ENCODE measurements at regions not wholly inside any gene's neighbourhood (a gene's known extent, or its start where the extent isn't known, plus 50 kb on each side); places are given as distances from the start of the nearest gene placed in this dataset.

DNA sequence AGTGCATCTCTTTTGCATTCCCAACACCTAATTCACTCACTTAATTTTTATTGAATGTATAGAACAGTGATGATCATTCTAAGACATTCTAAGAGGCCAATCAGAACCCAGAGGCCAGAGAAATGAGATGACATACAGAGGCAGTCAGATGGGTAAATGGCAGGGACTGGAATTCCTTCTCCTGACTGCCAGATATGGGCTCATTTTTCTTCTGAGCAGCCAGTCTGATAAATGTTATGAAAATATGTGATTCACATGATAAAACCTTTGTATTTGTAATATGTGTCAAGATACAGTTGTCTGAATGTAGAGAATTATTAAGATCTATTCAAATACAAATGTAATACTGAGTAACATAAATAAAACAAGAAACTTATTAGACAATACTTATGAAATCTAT, 277.8 kb downstream of the EPM2A start:
- DNase-seq (ENCODE audit: low read depth in 2 of 2), result no peak

DNA sequence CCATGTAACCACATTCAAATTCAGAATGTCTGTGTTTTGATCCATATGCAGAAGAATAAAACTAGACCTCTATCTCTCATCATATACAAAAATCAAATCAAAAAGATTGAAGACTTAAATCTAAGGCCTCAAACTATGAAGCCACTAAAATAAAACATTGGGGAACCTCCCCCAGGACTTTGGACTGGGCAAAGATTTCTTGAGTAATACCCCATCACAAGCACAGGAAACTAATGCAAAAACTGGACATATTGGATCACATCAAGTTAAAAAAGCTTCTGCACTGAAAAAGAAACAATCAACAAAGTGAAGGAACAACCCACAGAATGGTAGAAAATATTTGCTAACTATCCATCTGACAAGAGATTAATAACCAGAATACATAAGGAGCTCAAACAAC, 266.8 kb downstream of the EPM2A start:
- no peak for DNase-seq (ENCODE audit: low read depth in 2 of 2)

DNA sequence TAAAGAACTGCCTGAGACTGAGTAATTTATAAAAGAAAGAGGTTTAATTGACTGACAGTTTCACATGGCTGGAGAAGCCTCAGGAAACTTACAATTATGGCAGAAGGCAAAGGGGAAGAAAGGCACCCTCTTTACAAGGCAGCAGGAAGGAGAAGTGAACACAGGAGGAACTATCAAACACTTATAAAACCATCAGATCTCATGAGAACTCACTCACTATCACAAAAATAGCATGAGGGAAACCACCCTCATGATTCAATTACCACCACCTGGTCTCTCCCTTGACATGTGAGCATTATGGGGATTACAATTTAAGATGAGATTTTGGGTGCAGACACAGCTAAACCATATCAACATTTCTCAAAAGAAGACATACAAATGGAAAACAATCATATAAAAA, 266.3 kb downstream of the EPM2A start:
- no peak for DNase-seq (ENCODE audit: low read depth in 2 of 2)

DNA sequence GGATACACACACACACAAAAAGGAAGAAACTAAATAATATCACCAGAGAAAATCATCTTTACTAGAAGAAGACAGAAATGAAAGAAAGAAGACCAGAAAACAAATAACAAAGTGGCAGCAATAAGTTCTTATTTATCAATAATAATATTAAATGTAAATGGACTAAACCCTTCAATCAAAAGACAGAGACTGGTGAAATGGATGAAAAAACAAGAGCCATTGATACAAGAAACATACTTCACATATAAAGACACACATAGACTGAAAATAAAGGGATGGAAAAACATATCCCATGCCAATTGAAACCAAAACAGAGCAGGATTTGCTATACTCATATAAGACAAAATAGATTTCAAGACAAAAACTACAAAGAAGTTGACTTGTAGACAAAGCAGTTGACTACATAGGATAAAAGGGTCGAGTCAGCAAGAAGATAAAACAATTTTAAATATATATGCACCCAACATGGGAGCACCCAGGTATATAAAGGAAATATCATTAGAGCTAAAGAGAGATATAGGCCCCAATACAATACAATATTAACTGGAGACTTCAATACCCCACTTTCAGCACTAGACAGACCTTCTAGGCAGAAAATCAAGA, 259.4 kb downstream of the EPM2A start:
- no peak for DNase-seq (ENCODE audit: low read depth in 2 of 2)

DNA sequence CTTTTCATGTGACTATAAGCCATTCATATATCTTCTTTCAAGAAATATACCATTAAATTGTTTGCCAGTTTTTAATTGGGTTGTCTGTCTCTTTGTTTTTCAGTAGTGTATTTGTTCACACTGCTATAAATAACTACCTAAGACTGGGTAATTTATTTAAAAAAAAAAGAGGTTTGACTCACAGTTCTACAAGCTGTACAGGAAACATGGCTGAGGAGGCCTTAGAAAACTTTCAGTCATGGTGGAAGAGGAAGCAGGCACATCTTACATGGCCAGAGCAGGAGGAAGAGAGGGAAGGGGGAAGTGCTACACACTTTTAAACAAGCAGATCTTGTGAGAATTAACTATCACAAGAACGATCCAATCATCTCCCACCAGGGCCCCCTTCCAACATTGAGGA, 255.3 kb downstream of the EPM2A start:
- no peak for DNase-seq (ENCODE audit: low read depth in 2 of 2)

DNA sequence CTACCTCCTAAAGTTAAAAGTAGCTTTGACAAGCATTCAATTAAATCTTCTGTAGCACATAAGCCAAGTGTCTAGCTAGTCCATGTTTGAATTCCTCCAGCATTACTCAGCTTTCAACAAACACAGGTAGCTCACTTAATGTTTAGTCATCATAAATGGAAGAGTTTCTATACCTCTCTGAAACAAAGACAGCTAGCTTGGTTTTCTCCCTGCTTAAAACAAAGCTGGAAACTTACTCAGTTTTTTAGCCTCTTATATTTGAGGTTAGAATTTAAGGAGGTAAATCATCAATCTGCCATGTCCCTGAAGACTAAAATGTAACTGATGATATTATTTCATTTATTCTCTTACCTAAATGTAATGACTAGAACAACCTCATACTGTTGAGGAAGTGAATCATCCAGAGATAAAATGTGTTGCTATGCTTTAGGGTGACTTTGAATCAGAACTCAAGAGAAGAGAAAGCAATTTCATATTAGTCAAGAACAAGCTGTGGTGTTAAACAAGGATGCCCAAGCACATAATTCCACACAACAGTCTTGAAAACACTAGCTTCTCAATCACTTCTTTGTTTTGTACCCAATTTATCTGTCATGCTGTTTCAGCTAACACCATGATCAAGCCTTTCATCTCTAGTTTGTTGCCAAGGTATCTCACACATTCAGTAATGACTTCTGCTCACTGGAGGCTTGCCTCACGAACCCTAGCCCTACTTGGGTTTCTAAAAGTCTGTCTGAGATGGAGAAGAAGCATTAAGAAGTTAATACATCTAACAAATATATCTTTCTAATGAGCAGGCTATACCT, 251.9 kb downstream of the EPM2A start:
- DNase-seq (ENCODE audit: low read depth in 2 of 2), result no peak

DNA sequence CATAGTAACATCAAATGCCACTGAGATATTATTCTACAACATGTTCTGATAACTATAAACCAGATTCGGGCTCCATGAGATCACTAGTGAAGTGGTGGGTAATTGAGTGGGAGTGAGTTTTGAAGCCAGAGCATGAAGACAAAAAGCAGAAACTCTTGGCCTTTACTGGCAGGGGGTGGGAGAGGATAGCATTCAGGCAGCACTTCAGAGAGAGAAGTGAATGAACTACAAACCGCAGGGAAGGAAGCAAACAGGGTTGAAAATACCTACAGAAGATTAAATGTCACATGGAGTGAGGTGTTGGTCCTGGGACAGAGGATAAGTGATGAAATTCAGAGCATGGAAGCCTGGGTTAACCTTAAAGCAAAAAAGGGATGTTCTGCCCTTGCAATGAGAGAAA, 250.0 kb downstream of the EPM2A start:
- no peak for DNase-seq (ENCODE audit: low read depth in 2 of 2)

DNA sequence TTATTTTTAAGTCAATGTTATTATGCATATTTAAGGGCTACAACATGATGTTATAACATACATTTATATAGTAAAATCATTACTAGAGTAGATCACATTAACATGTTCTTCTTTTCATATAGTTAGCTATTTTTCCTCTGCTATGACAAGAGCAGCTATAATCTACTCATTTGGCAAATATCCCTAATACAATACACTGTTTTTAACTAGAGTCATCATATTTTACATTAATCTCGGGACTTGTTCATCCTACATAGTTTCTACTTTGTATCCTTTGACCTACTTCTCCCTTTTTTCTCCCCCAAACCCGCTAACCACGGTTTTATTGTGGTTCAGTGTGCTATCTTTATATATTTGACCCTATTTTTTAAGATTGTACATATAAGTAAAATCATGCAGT, 249.0 kb downstream of the EPM2A start:
- no peak for DNase-seq (ENCODE audit: low read depth in 2 of 2)

DNA sequence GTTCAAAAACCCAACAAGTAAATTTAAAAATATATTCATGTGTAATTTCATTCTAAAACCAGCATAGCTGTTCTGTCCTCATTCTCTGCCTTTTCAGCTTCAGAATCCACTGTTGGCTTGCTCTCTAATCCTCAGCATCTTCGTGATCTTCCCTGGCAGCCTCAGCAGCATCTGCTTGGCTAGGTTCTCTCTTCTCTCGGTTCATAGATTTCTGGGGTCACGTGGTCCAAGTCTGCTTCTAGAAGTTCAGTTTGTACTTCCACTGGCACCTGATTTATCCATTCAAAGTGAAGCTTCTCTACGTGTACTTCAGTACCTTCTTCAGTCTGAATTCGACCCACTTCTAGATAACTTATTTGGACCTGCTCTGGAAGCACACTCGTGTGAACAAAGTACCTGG, 245.7 kb downstream of the EPM2A start:
- no peak for DNase-seq (ENCODE audit: low read depth in 2 of 2)

DNA sequence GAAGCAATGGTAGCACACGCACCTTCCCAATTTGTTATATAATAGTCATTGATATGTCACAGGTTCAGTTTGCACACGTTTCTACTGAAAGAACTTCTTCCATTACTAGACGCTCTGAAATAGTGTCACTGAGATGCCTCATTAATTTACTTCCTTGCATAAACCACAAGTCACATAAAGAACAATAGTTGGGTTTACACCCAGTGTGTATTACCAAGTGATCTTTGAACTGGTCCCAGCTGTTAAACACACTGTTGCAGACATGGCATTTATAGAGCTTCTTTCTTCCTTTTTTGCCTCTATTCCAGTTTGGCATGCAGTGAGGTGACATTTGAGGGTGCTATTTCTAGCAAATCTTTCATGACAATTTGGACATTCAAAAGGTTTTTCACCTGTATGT, 245.3 kb downstream of the EPM2A start:
- no peak for DNase-seq (ENCODE audit: low read depth in 2 of 2)

DNA sequence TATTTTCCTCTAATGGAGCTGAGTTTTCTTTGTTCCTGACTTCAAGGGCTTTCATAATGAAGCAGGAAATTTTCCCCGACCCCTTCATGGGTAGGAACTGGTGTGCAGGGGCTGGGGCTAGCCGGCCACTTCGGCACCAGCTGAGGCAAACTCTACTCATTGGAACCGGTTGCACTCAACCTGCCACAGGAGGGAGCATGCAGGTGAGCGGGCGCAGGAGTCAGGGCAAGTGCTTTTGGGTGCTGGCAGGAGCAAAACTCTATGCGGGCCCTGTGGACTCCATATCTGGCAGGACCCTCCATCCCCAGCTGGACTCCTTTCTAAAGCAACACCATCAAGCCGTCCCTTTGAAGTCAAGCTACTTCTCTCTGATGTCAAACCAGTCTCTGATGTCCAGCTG, 244.2 kb downstream of the EPM2A start:
- no peak for DNase-seq (ENCODE audit: low read depth in 2 of 2)

DNA sequence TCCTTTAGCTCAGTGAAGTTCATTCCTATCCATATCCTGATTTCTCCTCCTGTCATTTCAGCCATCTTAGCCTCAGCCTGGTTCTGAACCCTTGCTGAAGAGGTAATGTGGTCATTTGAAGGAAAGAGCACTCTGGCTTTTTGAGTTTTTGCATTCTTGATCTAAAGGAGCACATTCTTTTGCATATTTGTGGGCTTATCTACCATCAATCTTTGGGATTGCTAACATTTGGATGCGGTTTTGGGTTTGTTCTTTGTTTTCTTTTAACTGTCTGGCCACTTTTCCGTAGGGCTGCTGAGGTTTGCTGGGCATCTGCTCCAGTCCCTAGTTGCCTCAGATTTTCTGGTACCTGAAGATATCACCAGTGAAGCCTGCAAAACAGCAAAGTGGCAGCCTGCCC, 238.3 kb downstream of the EPM2A start:
- DNase-seq (ENCODE audit: low read depth in 2 of 2), result no peak

DNA sequence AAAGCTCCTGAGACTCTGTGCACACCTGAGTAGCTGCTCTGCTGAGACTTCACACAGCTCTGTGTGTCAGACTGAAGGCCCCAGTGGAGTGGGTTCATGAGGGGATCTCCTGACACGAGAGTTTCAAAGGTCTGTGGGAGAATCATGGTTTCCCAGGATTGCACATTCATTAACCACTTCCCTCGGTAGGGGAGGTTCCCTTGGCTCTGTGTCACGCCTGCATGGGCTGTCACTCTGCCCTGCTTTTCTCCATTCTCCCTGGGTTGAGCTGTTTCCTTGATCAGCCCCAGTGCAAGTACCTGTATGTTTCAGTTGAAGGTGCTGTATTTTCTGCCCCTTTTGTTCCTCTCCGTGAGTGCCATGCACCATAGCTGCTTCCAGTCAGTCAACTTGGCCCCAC, 236.9 kb downstream of the EPM2A start:
- DNase-seq (ENCODE audit: low read depth in 2 of 2), result no peak

DNA sequence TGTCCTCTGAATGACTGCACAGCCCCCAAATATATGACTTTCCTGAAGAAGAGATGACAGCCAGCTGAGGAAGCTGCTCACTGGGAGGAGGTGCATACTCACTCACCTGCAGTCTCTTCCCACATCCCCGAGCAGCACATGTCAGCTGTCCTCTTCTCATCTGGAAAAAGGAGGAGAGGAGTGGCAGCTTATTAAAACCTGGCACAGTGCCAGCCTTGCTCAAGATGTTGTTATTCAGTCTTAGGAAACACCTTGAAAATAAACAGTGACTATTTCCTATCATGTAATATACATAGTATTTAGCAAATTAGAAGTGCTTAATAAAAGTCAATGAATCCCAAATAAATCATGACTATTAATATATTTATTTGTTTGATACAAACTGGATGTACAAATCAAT, 232.9 kb downstream of the EPM2A start:
- no peak for DNase-seq (ENCODE audit: low read depth in 2 of 2)

DNA sequence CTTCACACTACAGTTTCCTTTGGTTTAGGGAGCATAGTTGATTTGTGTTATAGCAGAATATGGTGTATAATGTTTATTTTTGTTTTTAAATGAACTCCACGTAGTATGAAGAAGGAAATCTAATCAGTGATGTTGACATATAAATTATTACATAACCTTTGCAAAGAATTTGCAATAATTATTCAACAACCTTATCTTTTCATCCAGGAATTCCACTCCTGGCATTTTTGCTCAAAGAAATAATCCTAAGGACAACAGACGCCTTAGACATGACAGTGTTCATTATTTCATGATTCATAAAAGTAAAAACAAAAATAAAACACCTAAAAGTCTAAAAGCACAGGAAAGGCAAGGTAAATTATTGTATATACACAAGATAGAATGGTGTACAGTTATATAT, 229.2 kb downstream of the EPM2A start:
- no peak for DNase-seq (ENCODE audit: low read depth in 2 of 2)

DNA sequence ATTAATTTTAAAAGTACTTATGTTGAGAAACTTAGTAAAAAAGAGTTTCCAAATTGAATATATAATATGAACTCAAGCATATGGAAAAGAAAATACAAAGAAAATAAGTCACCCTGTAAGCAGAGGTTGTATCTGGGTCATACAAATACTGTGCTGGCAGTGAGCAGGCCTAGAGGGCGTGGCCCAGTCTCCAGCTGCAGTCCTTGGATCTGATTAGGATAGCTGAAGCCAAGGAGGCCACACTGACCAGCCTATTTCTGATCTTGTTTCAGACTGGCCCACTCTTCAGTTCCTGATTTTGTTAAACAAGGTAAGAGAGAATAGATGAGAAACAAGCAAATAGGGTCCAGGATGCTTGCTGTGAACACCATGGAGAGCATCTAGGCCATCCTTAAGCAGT, 228.8 kb downstream of the EPM2A start:
- no peak for DNase-seq (ENCODE audit: low read depth in 2 of 2)

DNA sequence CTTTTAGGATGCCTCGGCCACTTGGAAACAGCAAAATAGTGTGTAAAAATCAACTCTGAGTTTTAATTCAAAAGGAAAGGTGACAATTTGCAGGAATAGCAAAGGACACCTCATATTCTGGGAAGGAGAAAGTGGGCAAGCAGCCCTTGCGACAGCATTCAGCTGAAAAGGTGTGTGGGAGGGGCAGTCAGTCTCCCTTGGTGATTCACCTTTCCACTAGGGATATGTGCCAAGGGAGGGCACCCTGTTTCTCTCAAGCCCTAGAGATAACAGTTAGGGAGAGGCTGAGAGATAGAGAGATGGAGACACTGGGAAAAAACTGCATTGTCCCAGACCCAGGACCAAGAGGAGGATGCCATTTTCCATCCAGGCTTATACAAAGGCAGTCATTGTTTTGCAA, 228.1 kb downstream of the EPM2A start:
- no peak for DNase-seq (ENCODE audit: low read depth in 2 of 2)

DNA sequence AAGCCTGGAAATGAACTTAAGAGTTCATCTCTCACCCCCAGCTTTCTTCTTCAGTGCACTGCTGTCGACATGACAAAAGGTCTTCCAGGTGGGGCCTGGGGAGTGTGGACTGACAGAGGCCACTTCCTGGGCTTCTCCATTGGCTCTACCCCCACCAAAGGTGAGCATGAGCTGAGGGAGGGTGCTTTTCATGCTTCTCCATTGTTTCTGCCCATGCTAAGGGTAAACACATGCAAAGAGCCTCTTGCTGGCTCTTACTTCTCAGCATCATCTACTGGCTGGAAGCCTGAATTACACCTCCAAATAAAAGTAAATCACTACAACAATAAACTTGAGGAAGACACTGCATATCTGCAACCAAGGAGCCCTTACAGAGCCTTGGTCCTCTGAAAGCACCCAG, 227.2 kb downstream of the EPM2A start:
- DNase-seq (ENCODE audit: low read depth in 2 of 2), result no peak

DNA sequence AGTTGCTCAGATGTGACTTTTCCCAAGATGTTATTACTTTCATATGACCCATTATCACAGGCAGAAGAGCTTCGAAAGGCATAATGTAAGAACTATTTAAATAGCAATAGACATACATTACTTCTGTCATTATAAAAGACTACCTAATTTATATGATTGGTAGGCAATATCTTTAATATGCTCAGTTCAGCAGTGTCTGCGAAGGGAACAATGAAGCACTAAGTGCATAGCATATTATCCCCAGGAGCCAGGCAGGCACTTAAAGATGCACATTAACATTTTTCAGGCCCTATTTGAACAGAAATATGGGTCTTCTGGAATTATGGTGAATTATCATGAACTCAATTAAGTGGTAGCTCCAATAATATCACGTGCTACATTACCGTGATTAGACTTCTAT, 217.8 kb downstream of the EPM2A start:
- DNase-seq (ENCODE audit: low read depth in 2 of 2), result no peak

DNA sequence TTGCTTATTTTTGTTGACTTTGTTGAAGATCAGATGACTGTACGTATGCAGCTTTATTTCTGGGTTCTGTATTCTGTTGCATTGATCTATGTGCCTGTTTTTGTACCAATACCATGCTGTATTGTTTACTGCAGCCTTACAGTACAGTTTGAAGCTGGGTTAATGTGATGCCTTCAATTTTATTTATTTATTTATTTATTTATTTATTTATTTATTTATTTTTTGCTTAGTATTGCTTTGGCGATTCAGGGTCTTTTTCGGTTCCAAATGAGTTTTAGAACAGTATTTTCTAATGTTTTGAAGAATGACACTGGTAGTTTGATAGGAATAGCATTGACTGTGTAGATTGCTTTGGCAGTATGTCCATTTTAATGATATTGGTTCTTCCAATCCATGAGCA, 210.3 kb downstream of the EPM2A start:
- no peak for DNase-seq (ENCODE audit: low read depth in 2 of 2)

DNA sequence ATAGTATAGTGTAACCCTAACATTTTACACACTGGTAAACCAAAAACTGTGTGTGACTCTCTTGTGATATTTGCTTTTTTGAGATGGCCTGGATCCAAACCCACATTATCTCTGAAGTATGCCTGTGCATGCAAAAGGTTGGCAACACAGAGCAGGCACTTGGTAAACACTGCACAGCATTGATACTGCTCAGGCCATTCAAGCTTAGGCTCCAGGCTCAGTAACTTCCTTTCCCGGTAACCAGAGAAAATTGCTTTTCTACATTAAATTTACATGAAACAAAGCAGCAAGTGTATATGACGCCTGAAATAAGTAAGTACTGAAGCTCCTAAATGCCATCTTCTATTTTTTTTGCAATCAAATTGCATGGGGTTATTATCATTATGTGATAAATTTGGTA, 205.7 kb downstream of the EPM2A start:
- DNase-seq (ENCODE audit: low read depth in 2 of 2), result no peak

DNA sequence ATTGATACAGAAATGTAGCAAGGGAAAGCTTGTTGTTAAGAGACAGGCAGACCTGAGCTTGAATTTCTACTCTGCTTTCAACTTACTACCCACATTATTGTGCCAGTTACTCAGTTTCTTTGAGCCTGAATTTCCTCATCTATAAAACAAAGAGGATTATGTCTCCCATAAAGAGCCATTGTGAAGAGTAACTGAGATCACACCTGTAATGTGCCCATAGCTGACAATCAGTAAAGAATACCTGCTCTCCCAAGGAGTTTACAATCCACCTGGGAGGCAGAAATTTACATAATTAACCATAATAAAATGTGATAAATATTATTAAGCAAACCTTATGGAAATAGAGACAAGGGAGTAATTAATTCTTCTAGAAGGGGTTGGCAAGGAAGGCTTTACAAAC, 204.9 kb downstream of the EPM2A start:
- no peak for DNase-seq (ENCODE audit: low read depth in 2 of 2)

DNA sequence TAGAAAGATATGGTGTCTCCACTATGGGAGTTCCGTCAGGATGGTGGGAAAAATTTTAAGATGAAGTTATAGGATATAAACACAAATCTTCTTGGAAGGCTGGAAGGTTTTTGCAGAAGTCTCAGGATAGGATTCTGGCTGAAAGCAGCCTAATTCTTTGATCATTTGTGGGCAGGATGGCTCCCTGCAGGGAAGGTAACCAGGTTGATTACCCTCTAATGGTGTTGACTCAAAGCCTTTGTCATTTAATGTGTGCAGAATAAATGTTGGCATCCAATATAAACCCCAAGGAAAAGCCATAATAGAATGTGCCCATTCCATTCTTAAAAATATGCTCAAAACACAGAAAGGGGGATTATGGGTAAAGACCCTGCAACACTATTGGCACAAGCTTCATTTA, 204.3 kb downstream of the EPM2A start:
- no peak for DNase-seq (ENCODE audit: low read depth in 2 of 2)

DNA sequence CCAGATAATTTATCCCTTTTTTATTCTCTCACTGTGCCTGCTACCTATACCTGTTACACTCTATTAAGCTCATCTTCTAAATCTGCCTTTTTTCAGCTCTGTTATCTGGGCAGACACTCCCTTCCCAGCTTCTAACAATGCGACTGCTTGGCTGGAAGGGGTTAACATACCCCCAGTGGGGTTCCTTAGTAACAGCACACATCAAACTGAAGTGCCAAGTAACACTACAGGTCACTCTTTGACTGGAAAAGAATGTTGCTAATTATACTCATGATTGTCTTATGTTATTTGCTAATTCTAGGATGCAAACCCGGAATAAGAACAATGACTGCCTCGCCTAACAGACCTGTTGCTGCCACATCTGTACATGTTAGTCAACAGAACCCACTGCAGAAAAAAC, 203.5 kb downstream of the EPM2A start:
- no peak for DNase-seq (ENCODE audit: low read depth in 2 of 2)

Measured in stimulated activated CD4-positive, alpha-beta T cell treated with anti-CD3 and anti-CD28 coated beads, Interleukin-12 subunit alpha, Interleukin-12 subunit beta, amount 100 ng/mL, for 24 hours (primary cell).